ENCODE measurements at regions not wholly inside any gene's neighbourhood (a gene's known extent, or its start where the extent isn't known, plus 50 kb on each side); places are given as distances from the start of the nearest gene placed in this dataset.

GRCh38 chr20:24894488-24894887, 54.6 kb upstream of the CST7 start:
- WGBS (ENCODE audit: extremely low coverage, insufficient coverage, low lambda C conversion rate), result no CpG with 5 or more reads among the region's 4 CpGs
- Histone ChIP-seq H3K27ac (ENCODE audit: low read depth, low read length) (no peak overlapping the region), H3K4me3 (ENCODE audit: low read length) (no peak overlapping the region), H2AK5ac (ENCODE audit: low read length) (no peak overlapping the region), H4K5ac (ENCODE audit: low read length) (no peak overlapping the region), H4K8ac (ENCODE audit: low read depth, low read length) (no peak overlapping the region), H3K9ac (ENCODE audit: low read length) (no peak overlapping the region), H3K4me1 (ENCODE audit: control insufficient read depth, low read depth, low read length) (no peaks in the 10 kb centered on the region), H3K36me3 (ENCODE audit: control insufficient read depth, insufficient read depth, low read length) (no peaks in the 10 kb centered on the region), H3K18ac (ENCODE audit: low read length) (no peak overlapping the region), H3K79me1 (ENCODE audit: low read length) (no peaks in the 10 kb centered on the region), H3K4ac (ENCODE audit: low read depth, low read length) (no peak overlapping the region), H3K27me3 (ENCODE audit: insufficient read depth, low read length, poor library complexity) (no peaks in the 10 kb centered on the region), H3K79me2 (ENCODE audit: control insufficient read depth, insufficient read depth, low read length) (no peaks in the 10 kb centered on the region), H2BK15ac (replicated peaks; ENCODE audit: low read depth) (no peak overlapping the region), H2BK5ac (ENCODE audit: low read length) (no peak overlapping the region), H3K23ac (ENCODE audit: low read length) (no peak overlapping the region), H3K56ac (ENCODE audit: low read length) (no peak overlapping the region), H3K4me2 (ENCODE audit: low read length) (no peak overlapping the region), H2BK120ac (ENCODE audit: low read depth, low read length) (no peak overlapping the region)
- DNase-seq, result no peak

- H3K27me3 ChIP-seq (ENCODE audit: insufficient read depth, low read length, poor library complexity), result no peaks in the 10 kb centered on the region
- no peak overlapping the region for H4K5ac ChIP-seq (ENCODE audit: low read length)
- H2AK5ac ChIP-seq (ENCODE audit: low read length), result no peak overlapping the region
- DNase-seq, result no peak
- no peaks in the 10 kb centered on the region for H3K79me2 ChIP-seq (ENCODE audit: control insufficient read depth, insufficient read depth, low read length)
- no peak overlapping the region for H3K4me2 ChIP-seq (ENCODE audit: low read length)
- no peak overlapping the region for H2BK5ac ChIP-seq (ENCODE audit: low read length)
- no peak overlapping the region for H3K23ac ChIP-seq (ENCODE audit: low read length)
- H3K56ac ChIP-seq (ENCODE audit: low read length), result no peak overlapping the region
- no peak overlapping the region for H2BK120ac ChIP-seq (ENCODE audit: low read depth, low read length)
- H3K18ac ChIP-seq (ENCODE audit: low read length), result no peak overlapping the region
- no peak overlapping the region for H4K8ac ChIP-seq (ENCODE audit: low read depth, low read length)
- no peak overlapping the region for H3K27ac ChIP-seq (ENCODE audit: low read depth, low read length)
- no peak overlapping the region for H3K4me3 ChIP-seq (ENCODE audit: low read length)
- no peak overlapping the region for H2BK15ac ChIP-seq (replicated peaks; ENCODE audit: low read depth)
- no peak overlapping the region for H3K9ac ChIP-seq (ENCODE audit: low read length)
- H3K36me3 ChIP-seq (ENCODE audit: control insufficient read depth, insufficient read depth, low read length), result no peaks in the 10 kb centered on the region
- no peaks in the 10 kb centered on the region for H3K79me1 ChIP-seq (ENCODE audit: low read length)
- no peaks in the 10 kb centered on the region for H3K4me1 ChIP-seq (ENCODE audit: control insufficient read depth, low read depth, low read length)
- no peak overlapping the region for H3K4ac ChIP-seq (ENCODE audit: low read depth, low read length)
- no CpG with 5 or more reads among the region's 1 CpG for WGBS (ENCODE audit: extremely low coverage, insufficient coverage, low lambda C conversion rate)
These were observed 54.1 kb upstream of the CST7 start for GRCh38 chr20:24894967-24895366.

DNA sequence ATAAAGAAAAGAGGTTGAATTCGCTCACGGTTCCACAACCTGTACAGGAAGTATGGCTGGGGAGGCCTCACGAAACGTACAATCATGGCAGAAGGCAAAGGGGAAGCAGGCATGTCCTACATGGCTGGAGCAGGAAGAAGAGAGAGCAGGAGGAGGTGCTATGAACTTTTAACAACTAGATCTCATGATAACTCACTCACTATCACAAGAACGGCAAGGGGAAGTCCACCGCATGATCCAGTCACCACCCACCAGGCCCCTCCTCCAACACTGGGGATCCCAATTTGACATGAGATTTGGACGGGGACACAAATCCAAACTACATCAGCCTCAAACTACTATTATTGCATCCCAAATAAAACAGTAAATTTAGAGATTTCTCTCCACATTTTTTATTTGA, 53.6 kb upstream of the CST7 start:
- no CpG with 5 or more reads among the region's 7 CpGs for WGBS (ENCODE audit: extremely low coverage, insufficient coverage, low lambda C conversion rate)
- Histone ChIP-seq H3K27ac (ENCODE audit: low read depth, low read length) (no peak overlapping the region), H3K4ac (ENCODE audit: low read depth, low read length) (no peak overlapping the region)

DNA sequence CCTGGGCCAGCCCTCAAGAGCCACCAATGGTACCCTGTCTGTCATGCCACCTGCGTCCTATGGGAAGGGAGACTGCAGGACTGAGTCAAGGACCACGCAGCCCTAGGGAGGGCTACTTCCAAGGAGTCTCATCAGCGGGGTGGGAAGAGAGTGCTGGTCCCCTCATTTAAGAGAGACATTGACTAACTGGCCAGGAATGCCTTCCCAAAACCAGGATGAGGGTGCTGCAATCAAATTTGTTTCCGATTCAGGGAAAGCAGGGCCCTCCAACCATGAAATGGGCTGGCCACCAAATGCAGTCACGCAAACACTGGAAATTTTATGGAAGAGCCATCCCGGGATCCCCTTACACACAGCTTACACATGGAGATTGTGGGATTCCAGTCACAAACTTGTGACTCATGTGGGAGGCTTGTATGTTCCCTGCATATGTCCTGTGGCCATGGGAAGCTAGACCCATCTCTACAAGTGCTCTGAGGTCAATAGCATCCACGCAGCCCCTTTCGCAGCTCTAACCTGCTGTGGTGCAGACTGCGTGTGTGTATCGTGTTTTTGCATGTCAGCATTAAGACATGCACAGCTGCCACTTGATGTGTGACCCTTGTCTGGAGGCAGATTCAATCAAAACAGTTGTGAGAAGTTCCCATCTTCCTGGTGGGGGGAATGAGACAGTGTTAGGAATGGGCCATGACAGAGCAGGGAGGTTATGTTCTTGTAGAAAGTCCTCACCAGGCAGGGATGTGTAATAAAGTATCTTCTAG, 53.0 kb upstream of the CST7 start:
- Histone ChIP-seq H3K23ac (ENCODE audit: low read length) (no peak overlapping the region), H3K9ac (ENCODE audit: low read length) (no peak overlapping the region), H3K4me3 (ENCODE audit: low read length) (no peak overlapping the region), H3K4me1 (ENCODE audit: control insufficient read depth, low read depth, low read length) (no peaks in the 10 kb centered on the region), H4K8ac (ENCODE audit: low read depth, low read length) (no peak overlapping the region), H2AK5ac (ENCODE audit: low read length) (no peak overlapping the region), H2BK15ac (replicated peaks; ENCODE audit: low read depth) (no peak overlapping the region), H3K79me2 (ENCODE audit: control insufficient read depth, insufficient read depth, low read length) (no peaks in the 10 kb centered on the region), H3K27ac (ENCODE audit: low read depth, low read length) (no peak overlapping the region), H3K4ac (ENCODE audit: low read depth, low read length) (no peak overlapping the region), H2BK5ac (ENCODE audit: low read length) (no peak overlapping the region), H3K36me3 (ENCODE audit: control insufficient read depth, insufficient read depth, low read length) (no peaks in the 10 kb centered on the region), H3K27me3 (ENCODE audit: insufficient read depth, low read length, poor library complexity) (no peaks in the 10 kb centered on the region), H4K5ac (ENCODE audit: low read length) (no peak overlapping the region), H2BK120ac (ENCODE audit: low read depth, low read length) (no peak overlapping the region), H3K56ac (ENCODE audit: low read length) (no peak overlapping the region), H3K4me2 (ENCODE audit: low read length) (no peak overlapping the region), H3K79me1 (ENCODE audit: low read length) (no peaks in the 10 kb centered on the region), H3K18ac (ENCODE audit: low read length) (no peak overlapping the region)
- WGBS (ENCODE audit: extremely low coverage, insufficient coverage, low lambda C conversion rate), result no CpG with 5 or more reads among the region's 10 CpGs
- DNase-seq, result no peak

More for the DNA sequence above, 53.6 kb upstream of the CST7 start:
- Histone ChIP-seq H2BK120ac (ENCODE audit: low read depth, low read length) (no peak overlapping the region), H3K4me1 (ENCODE audit: control insufficient read depth, low read depth, low read length) (no peaks in the 10 kb centered on the region), H3K4me3 (ENCODE audit: low read length) (no peak overlapping the region), H4K5ac (ENCODE audit: low read length) (no peak overlapping the region), H3K27me3 (ENCODE audit: insufficient read depth, low read length, poor library complexity) (no peaks in the 10 kb centered on the region), H2BK15ac (replicated peaks; ENCODE audit: low read depth) (no peak overlapping the region), H3K79me2 (ENCODE audit: control insufficient read depth, insufficient read depth, low read length) (no peaks in the 10 kb centered on the region), H3K56ac (ENCODE audit: low read length) (no peak overlapping the region), H3K23ac (ENCODE audit: low read length) (no peak overlapping the region), H3K79me1 (ENCODE audit: low read length) (no peaks in the 10 kb centered on the region), H2BK5ac (ENCODE audit: low read length) (no peak overlapping the region), H3K9ac (ENCODE audit: low read length) (no peak overlapping the region), H2AK5ac (ENCODE audit: low read length) (no peak overlapping the region), H3K18ac (ENCODE audit: low read length) (no peak overlapping the region), H3K4me2 (ENCODE audit: low read length) (no peak overlapping the region), H4K8ac (ENCODE audit: low read depth, low read length) (no peak overlapping the region), H3K36me3 (ENCODE audit: control insufficient read depth, insufficient read depth, low read length) (no peaks in the 10 kb centered on the region)
- no peak for DNase-seq

DNA sequence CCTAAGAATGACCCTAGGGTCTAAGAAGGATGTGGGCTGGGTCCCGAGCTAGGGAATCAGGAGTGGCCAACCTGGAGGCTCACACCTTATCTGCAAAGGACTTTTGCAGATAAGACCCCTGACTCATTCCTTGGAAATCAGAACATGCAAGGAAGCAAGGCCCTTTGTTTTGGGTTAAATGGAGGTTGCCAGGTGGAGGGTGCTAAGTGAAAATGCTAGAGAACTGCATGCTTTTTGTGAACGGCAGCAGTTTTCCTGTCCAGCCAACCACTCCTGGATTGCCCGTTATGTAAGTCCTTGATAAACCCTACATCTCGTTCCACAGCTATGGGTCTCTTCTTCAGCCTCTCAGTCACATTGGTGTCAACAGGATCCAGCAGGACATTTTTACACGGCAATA, 52.1 kb upstream of the CST7 start:
- Histone ChIP-seq H3K36me3 (ENCODE audit: control insufficient read depth, insufficient read depth, low read length) (no peaks in the 10 kb centered on the region), H3K18ac (ENCODE audit: low read length) (no peak overlapping the region)
- no CpG with 5 or more reads among the region's 5 CpGs for WGBS (ENCODE audit: extremely low coverage, insufficient coverage, low lambda C conversion rate)

DNA sequence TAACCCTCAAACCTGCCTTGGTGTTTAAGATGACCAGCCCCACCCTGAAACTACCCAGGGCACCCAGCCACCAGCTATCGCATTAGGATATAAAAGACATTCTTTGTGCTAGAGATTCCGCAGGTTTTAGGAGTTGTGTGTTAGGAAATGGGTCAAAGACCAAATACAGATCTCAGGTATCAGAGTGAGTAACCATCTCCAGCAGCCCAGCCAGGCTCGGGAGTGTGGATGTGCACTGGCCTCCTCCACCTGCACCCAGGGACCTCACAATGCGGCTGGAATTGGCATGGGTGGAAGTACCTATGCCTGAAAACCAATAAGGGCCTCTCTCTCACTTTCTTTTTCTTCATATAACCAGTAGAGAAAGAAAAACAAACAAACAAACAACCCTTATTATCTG, 51.1 kb upstream of the CST7 start:
- no peak overlapping the region for H4K8ac ChIP-seq (ENCODE audit: low read depth, low read length)

More for the DNA sequence above, 52.1 kb upstream of the CST7 start:
- H4K8ac ChIP-seq (ENCODE audit: low read depth, low read length), result no peak overlapping the region
- no peaks in the 10 kb centered on the region for H3K79me2 ChIP-seq (ENCODE audit: control insufficient read depth, insufficient read depth, low read length)
- no peak overlapping the region for H2BK5ac ChIP-seq (ENCODE audit: low read length)
- no peak overlapping the region for H2BK15ac ChIP-seq (replicated peaks; ENCODE audit: low read depth)
- H3K27ac ChIP-seq (ENCODE audit: low read depth, low read length), result no peak overlapping the region
- H3K4ac ChIP-seq (ENCODE audit: low read depth, low read length), result no peak overlapping the region
- H3K27me3 ChIP-seq (ENCODE audit: insufficient read depth, low read length, poor library complexity), result no peaks in the 10 kb centered on the region
- H4K5ac ChIP-seq (ENCODE audit: low read length), result no peak overlapping the region
- no peak overlapping the region for H3K9ac ChIP-seq (ENCODE audit: low read length)
- no peak overlapping the region for H2AK5ac ChIP-seq (ENCODE audit: low read length)
- H3K79me1 ChIP-seq (ENCODE audit: low read length), result no peaks in the 10 kb centered on the region
- H2BK120ac ChIP-seq (ENCODE audit: low read depth, low read length), result no peak overlapping the region
- H3K4me3 ChIP-seq (ENCODE audit: low read length), result no peak overlapping the region
- no peaks in the 10 kb centered on the region for H3K4me1 ChIP-seq (ENCODE audit: control insufficient read depth, low read depth, low read length)
- H3K23ac ChIP-seq (ENCODE audit: low read length), result no peak overlapping the region
- H3K56ac ChIP-seq (ENCODE audit: low read length), result no peak overlapping the region
- no peak overlapping the region for H3K4me2 ChIP-seq (ENCODE audit: low read length)
- no peak for DNase-seq

More for the DNA sequence above, 51.1 kb upstream of the CST7 start:
- Histone ChIP-seq H3K9ac (ENCODE audit: low read length) (no peak overlapping the region), H3K4ac (ENCODE audit: low read depth, low read length) (no peak overlapping the region), H3K36me3 (ENCODE audit: control insufficient read depth, insufficient read depth, low read length) (no peaks in the 10 kb centered on the region), H3K79me2 (ENCODE audit: control insufficient read depth, insufficient read depth, low read length) (no peaks in the 10 kb centered on the region), H3K4me1 (ENCODE audit: control insufficient read depth, low read depth, low read length) (no peaks in the 10 kb centered on the region), H2BK5ac (ENCODE audit: low read length) (no peak overlapping the region), H3K79me1 (ENCODE audit: low read length) (no peaks in the 10 kb centered on the region), H4K5ac (ENCODE audit: low read length) (no peak overlapping the region), H2BK120ac (ENCODE audit: low read depth, low read length) (no peak overlapping the region), H3K18ac (ENCODE audit: low read length) (no peak overlapping the region), H3K56ac (ENCODE audit: low read length) (no peak overlapping the region), H3K4me2 (ENCODE audit: low read length) (no peak overlapping the region), H2AK5ac (ENCODE audit: low read length) (no peak overlapping the region), H3K27me3 (ENCODE audit: insufficient read depth, low read length, poor library complexity) (no peaks in the 10 kb centered on the region), H3K4me3 (ENCODE audit: low read length) (no peak overlapping the region), H3K23ac (ENCODE audit: low read length) (no peak overlapping the region), H2BK15ac (replicated peaks; ENCODE audit: low read depth) (no peak overlapping the region), H3K27ac (ENCODE audit: low read depth, low read length) (no peak overlapping the region)
- DNase-seq, result no peak
- no CpG with 5 or more reads among the region's 4 CpGs for WGBS (ENCODE audit: extremely low coverage, insufficient coverage, low lambda C conversion rate)
